ENCODE measurements at regions not wholly inside any gene's neighbourhood (a gene's known extent, or its start where the extent isn't known, plus 50 kb on each side); places are given as distances from the start of the nearest gene placed in this dataset.

- no peaks in the 10 kb centered on the region for H3K4me1 ChIP-seq (ENCODE audit: control insufficient read depth in 4 of 4, insufficient read depth in 4 of 4, low read length in 3 of 4)
- no peak overlapping the region for H3K9ac ChIP-seq (ENCODE audit: low read depth in 1 of 2, low read length in 2 of 2)
- no peak for DNase-seq (ENCODE audit: low spot score)
- no peaks in the 10 kb centered on the region for H3K36me3 ChIP-seq (ENCODE audit: control insufficient read depth in 4 of 4, insufficient read depth in 3 of 4, low read depth in 1 of 4, low read length in 3 of 4)
- TF ChIP-seq RXRA (IDR thresholded peaks at IDR 0.05) (no peak), EGR1 (IDR thresholded peaks at IDR 0.05; ENCODE audit: low read depth in 2 of 2) (no peak), MAX (IDR thresholded peaks at IDR 0.05) (no peak)
- no peak overlapping the region for H3K27ac ChIP-seq (ENCODE audit: low read depth in 1 of 2, low read length in 2 of 2)
- 87% methylated on average over 4 of the region's 4 CpGs for WGBS
- H3K9me3 ChIP-seq (ENCODE audit: control insufficient read depth in 4 of 4, low read length in 3 of 4), result no peaks in the 10 kb centered on the region
- no peak overlapping the region for H3K4me3 ChIP-seq (ENCODE audit: low read depth in 1 of 3, low read length in 3 of 3)
- H3K27me3 ChIP-seq (ENCODE audit: control insufficient read depth in 4 of 4, insufficient read depth in 4 of 4, low read length in 3 of 4), result no peaks in the 10 kb centered on the region
Observed at GRCh38 chr1:244151537-244151936, 100.5 kb downstream of the ZBTB18 start.

- WGBS, result 64% methylated on average over 5 of the region's 5 CpGs
- Histone ChIP-seq H3K36me3 (ENCODE audit: control insufficient read depth in 4 of 4, insufficient read depth in 3 of 4, low read depth in 1 of 4, low read length in 3 of 4) (no peaks in the 10 kb centered on the region), H3K27ac (ENCODE audit: low read depth in 1 of 2, low read length in 2 of 2) (no peak overlapping the region), H3K4me3 (ENCODE audit: low read depth in 1 of 3, low read length in 3 of 3) (no peak overlapping the region), H3K27me3 (ENCODE audit: control insufficient read depth in 4 of 4, insufficient read depth in 4 of 4, low read length in 3 of 4) (no peaks in the 10 kb centered on the region), H3K9ac (ENCODE audit: low read depth in 1 of 2, low read length in 2 of 2) (no peak overlapping the region), H3K9me3 (ENCODE audit: control insufficient read depth in 4 of 4, low read length in 3 of 4) (no peaks in the 10 kb centered on the region), H3K4me1 (ENCODE audit: control insufficient read depth in 4 of 4, insufficient read depth in 4 of 4, low read length in 3 of 4) (no peaks in the 10 kb centered on the region)
- no peak for DNase-seq (ENCODE audit: low spot score)
- TF ChIP-seq FOXA1 (IDR thresholded peaks at IDR 0.05) (no peak), JUND (IDR thresholded peaks at IDR 0.05) (no peak), EGR1 (IDR thresholded peaks at IDR 0.05; ENCODE audit: low read depth in 2 of 2) (no peak), RXRA (IDR thresholded peaks at IDR 0.05) (no peak), ZBTB33 (IDR thresholded peaks at IDR 0.05) (no peak), HNF4A (conservative IDR thresholded peaks at IDR 0.05) (no peak), RAD21 (IDR thresholded peaks at IDR 0.05) (no peak), YY1 (IDR thresholded peaks at IDR 0.05) (no peak), SP1 (IDR thresholded peaks at IDR 0.05) (no peak), FOXA2 (IDR thresholded peaks at IDR 0.05) (no peak), NR2F2 (IDR thresholded peaks at IDR 0.05) (no peak), HNF4G (IDR thresholded peaks at IDR 0.05) (no peak), ATF3 (IDR thresholded peaks at IDR 0.05) (no peak), CTCF (IDR thresholded peaks at IDR 0.05; ENCODE audit: low read depth, low read length, missing input control) (no peak), TAF1 (conservative IDR thresholded peaks at IDR 0.05) (no peak)
Observed at GRCh38 chr1:244154508-244154871, 103.4 kb downstream of the ZBTB18 start.

GRCh38 chr1:244154872-244155531 is 103.9 kb downstream of the ZBTB18 start:
- H3K27ac ChIP-seq (ENCODE audit: low read depth in 1 of 2, low read length in 2 of 2), result no peak overlapping the region
- WGBS, result 74% methylated on average over 21 of the region's 21 CpGs
- DNase-seq (ENCODE audit: low spot score), result no peak
- no peak overlapping the region for H3K9ac ChIP-seq (ENCODE audit: low read depth in 1 of 2, low read length in 2 of 2)
- no peaks in the 10 kb centered on the region for H3K36me3 ChIP-seq (ENCODE audit: control insufficient read depth in 4 of 4, insufficient read depth in 3 of 4, low read depth in 1 of 4, low read length in 3 of 4)
- no peak overlapping the region for H3K4me3 ChIP-seq (ENCODE audit: low read depth in 1 of 3, low read length in 3 of 3)
- no peaks in the 10 kb centered on the region for H3K27me3 ChIP-seq (ENCODE audit: control insufficient read depth in 4 of 4, insufficient read depth in 4 of 4, low read length in 3 of 4)
- no peak for TF ChIP-seq SP1 (IDR thresholded peaks at IDR 0.05)
- TF ChIP-seq FOXA2 (IDR thresholded peaks at IDR 0.05), result no peak
- no peak for TF ChIP-seq MAX (IDR thresholded peaks at IDR 0.05)
- TF ChIP-seq RAD21 (IDR thresholded peaks at IDR 0.05), result no peak
- TF ChIP-seq HNF4G (IDR thresholded peaks at IDR 0.05), result no peak
- no peak for TF ChIP-seq NR2F2 (IDR thresholded peaks at IDR 0.05)
- TF ChIP-seq ZBTB33 (IDR thresholded peaks at IDR 0.05), result no peak
- TF ChIP-seq RXRA (IDR thresholded peaks at IDR 0.05), result no peak
- no peaks in the 10 kb centered on the region for H3K9me3 ChIP-seq (ENCODE audit: control insufficient read depth in 4 of 4, low read length in 3 of 4)
- H3K4me1 ChIP-seq (ENCODE audit: control insufficient read depth in 4 of 4, insufficient read depth in 4 of 4, low read length in 3 of 4), result no peaks in the 10 kb centered on the region

Measured in liver (tissue), 8 donors.